Muscle of back (tissue), 3 donors: ENCODE measurements at regions not wholly inside any gene's neighbourhood (a gene's known extent, or its start where the extent isn't known, plus 50 kb on each side); places are given as distances from the start of the nearest gene placed in this dataset.
"Not testable (repeated sequence)": the region's sequence is repeated elsewhere in the genome, so short reads cannot be mapped to it uniquely, and the experiment has no call there.

Experiments
- DNase-seq, 3 donors: peaks; one replicate each; pipeline versions ENCODE4 v3.0.0 to v3.0.0-alpha.2; 2013

DNA sequence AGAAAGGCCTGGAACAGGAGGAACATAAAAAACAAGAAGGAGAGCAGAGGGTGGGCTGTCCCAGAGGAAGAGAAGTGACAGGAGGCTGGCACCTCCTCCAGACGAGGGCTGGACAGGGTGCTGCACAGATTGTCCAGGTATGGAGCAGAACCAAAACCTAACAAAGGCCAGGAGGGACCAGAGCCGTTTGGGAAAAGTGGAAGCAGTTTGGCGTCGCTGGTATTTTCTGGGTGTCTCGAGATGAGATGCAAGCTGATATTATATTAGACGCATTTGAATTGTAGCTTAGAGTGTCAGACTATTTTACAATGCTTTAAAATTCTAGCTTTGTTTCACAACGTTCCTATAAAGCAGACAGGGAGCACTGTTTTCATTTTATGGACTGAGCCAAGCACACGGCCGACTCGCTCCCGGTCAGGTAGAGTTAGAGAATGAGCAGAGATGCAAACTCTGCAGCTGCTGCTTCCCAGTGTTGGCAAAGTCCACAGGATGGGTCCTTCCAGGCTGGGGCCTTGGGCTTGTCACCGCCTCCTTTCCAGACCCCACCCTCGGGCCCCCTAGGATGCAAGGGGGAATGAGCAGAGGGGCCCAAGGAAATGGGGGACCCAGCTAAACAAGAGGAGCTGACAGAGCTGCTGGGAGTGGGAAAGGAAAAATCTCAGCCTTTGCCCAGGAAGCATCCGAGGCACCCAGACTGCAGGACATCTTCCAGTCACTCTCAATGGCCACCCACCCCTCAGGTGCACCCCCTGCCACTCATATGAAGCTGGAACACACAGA lies 60.8 kb upstream of the TMPRSS2 start:
- DNase-seq: no peak

DNA sequence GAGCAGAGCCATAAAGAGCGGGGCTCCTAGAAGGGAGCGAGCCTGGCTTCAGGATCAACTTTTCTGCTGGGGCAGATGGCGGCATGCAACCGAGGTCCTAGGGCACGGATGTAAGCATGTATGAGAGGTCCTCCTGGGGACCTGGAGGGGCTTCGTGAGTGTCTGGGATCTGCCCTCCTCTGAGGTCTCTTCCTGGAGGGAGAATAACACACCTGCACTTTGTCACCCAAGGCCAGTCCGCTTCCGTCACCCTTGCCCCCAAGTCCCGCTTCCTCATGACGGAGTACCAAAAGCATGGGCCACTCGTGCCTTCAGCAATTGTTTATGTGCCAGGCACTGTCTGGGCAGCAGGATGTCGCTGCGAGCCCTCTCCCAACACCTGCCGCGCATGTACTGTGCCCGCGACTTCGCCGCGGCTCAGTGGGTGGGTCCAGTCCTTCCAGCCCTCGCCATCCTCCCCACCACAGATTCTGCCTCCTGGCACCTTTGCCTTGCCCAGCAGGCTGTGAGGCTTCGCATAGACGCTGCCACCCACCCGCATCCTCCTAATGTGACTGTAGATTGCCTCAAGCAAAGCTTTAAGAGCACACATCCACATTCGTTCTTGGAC lies 60.0 kb upstream of the TMPRSS2 start:
- DNase-seq: no peak

DNA sequence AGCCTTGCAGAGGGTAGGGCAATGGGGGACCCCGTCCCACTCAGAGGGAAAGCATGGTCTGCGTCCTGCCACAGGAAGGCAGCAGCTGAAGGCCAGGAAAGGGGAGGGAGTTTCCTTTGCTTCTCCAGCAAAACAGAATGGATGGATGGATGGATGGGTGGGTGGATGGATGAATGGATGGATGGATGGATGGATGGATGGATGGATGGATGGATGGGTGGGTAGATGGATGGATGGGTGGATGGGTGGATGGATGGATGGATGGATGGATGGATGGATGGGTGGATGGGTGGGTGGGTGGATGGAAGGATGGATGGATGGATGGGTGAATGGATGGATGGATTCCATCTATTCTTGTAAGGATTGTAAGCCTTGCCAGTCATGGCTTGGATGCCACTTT lies 59.3 kb upstream of the TMPRSS2 start:
- DNase-seq: not testable (repeated sequence)

DNA sequence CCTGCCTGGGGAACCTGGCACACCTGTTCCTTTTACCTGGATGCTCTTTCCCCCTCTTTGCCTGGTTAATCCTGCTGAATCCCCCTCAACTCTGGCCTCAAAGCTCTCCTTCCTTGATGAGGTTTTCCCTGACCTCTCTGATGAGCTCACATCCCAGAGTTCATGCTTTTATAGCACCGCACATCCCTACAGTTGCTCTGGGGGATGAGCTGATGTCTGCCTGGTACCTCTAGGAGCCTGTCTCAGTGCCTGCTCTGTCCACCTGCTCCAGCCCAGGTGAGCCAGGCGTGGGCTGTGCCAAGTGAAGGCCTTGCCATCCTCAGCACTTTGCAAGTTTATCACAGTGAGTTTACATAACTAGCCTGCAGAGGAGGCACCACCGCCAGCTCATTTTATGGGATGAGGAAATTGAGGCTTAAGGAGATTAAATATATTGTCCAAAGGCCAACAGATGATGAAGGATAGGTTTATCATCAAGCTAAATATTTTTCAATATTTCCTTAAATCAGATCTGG lies 58.6 kb upstream of the TMPRSS2 start:
- DNase-seq: no peak

DNA sequence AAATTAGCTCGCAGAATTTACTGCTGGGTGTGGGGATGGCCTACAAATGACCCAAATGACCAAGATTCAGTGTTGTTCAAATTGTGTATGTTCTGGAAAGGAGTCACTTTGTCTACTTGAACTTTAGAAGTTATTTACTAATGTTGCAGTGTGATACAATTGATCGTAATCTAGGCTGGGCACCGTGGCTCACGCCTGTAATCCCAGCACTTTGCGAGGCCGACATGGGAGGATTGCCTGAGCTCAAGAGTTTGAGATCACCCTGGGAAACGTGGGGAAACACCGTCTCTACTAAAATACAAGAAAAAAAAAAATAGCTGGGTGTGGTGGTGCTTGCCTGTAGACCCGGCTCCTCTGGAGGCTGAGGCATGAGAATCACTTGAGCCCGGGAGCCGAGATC lies 57.6 kb upstream of the TMPRSS2 start:
- DNase-seq: no peak

DNA sequence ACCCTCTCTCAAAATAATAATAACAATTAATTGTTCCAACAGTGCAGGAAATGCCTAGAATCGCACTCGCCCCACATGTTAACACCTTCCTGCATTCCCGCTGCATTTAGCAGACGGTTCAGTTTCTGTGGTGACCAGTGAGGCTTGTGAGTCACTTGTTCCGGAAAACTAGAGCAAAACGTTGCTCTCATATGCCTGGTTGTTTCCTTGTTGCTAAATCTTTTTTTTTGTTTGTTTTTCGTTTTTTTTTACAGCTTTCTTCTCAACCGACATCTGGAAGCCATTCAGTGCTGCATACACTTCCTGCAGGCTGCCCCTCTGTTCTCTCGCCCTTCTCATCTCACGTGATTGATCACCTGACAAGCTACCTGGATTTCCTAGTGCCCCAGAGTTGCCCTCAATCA lies 56.9 kb upstream of the TMPRSS2 start:
- DNase-seq: peak; percentile 10 to 45 (median 32)

DNA sequence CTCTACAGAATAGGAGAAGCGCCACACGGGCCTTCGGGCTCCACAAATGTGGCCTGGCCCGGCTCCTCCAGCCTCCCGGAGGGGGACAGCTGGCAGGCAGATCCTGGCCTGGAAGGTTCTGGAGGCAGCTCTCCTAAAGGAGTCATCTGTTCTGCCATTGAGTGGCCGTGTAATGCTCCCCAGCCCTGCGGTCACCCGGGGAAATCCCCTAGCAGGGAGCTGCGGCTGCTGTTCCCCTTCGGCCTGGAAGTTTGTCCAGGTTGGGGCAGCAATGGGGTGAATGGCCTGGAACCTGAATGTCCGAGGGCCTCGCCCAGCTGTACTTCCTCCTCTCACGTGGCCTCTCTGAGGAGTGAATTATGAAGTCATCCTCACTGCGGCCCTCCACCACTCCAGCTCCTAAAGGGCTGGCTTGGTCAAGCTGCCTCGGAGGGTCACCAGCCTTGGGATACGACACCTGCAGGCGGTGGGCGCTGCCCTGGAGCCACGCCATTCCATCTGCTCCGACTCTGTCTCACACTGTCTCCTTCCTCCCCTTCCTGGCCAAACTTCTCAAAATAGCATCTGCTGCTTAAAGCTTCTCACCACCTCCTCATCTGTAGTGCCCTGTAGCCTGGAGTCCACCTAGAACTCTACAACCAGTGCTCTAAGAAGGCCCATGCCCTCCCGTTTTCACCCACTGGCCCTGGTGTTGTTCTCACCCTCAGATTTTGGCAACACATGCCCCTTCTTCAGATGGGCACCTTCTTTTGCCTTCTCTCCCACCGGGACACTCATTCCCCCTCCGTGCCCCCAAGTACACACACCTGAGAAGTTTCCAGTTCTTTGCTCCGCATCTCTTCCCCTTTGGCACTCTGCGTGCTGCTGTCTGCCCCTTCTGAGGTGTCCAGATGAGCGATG lies 54.4 kb upstream of the TMPRSS2 start:
- peak in 1 of 3 donors; percentile 20 for DNase-seq

DNA sequence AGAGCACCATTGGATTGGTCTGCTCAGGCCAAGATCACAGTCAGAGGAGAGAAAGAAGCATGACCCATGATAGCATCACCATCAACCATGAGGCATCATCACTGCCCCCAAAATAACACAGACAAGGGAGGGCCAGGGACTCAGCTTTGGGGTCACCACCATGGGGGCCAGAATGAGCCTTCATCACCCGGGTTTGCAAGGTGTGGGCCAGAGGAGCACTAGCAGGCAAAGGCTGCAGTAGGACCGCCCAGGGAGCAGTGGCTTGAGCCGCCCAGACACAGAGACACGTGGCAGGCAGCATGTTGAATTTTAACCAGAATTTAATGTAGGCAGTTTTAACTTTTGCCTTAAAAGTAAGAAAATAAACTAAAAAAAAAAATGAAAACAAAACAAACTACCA lies 53.7 kb upstream of the TMPRSS2 start:
- DNase-seq: no peak

DNA sequence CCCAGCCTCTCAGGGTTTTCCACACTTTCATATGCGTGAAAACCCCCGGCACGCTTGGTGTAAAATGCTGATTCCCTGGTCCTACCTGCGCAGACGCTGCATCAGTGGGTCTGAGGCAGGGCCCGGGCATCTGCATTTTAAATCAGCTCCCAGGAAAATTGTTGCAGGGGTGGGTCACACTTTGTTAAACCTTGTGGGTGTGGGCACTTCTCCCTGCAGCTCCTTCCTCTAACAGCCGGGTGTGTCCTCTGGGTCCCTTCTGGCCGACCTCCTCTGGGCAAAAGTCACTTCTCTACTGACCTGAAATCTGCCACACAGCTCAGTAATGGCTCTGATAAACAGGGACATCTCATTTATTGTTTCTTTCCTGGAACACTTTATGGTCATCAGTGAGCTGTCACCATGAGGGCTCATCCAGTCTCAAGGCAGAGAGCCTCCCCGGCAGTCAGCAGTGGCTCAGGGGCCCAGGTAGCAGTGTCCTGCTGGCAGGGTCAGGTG lies 52.8 kb upstream of the TMPRSS2 start:
- DNase-seq: no peak

DNA sequence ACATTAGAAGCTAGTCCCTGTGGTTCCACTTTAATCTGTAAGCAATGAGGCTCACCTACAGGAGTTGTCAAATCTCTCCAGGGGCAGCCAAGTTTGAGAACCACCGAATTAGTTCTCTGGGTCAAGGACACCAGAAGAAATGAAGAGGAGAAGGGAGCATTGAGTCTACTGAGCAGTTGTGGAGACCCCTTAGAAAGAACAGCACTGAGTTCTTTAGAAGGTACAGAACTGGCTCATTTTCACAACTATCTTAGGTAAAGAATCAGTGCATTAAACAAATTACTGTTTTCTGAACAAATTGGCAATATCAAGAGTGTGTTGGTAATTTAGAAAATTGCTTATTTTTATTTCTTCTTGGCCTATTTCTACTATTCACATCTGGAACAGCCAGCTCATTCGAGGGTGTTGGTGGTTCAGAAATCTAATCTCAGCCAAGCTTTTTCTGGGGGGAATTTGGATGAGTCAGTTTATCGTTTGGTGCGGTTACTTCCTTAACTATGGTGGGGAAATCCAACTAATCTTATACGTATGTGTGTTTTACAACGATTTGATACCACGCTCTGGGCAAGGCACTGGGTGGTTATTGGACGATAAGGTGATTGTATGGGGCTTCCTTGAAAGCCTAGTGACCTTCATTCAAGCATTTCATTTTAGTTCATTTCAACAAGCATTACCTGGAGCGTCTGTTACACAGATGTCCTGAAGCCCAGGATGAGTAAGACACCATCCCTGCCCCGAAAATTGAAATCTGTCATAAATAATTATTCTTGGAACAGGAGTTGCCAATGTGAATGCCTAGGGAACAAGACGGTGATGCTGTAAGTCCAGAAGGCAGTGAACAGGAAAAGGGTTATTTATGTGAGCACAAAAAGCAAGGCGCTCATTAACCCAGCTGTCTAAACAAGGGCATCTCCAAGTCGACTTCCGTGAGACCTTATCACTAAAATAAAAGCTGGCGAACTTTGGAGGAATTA lies 52.0 kb upstream of the TMPRSS2 start:
- peak in 1 of 3 donors; percentile 53 for DNase-seq

DNA sequence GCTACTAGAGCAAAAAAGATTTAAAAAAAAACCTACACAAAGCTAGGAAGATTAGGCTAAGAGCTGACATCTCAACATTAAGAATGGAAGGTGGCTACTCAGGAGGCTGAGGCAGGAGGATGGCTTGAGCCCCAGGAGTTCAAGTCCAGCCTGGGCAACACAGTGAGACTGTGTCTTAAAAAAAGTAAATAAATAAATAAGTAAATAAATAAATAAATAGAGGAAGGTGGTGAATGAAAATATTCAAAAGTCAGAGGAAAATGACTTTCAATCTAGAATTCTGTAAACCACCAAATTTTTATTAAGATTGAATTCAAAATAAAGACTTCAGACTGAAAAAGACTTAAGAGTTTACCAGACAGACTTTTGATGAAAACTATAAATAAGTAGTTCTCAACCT lies 50.9 kb upstream of the TMPRSS2 start:
- DNase-seq: no peak

DNA sequence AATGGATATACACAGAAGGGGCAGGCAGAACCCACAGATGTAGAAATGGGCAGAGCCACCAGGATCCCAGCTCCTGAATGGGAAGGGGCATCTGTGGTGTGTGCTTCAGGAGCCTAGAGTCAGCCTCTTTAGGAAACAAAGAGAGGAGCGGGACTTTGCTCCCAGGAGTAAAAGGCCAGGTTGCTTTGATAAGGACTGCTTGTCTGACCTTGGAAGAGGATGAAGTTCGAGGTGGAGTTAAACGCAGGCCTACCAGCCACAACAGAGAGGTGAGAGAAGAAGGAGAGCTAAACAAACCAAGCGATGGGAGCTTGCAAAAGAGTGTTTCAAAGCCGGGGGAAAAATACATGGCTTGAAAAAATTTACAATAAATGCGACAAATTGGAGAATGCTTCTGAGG lies 49.9 kb upstream of the TMPRSS2 start:
- DNase-seq: no peak
